Fibroblast of the aortic adventitia (primary cell): ENCODE measurements at regions not wholly inside any gene's neighbourhood (a gene's known extent, or its start where the extent isn't known, plus 50 kb on each side); places are given as distances from the start of the nearest gene placed in this dataset.

ENCODE experiments used
- DNase-seq: peaks from one replicate; pipeline ENCODE4 v3.0.0-alpha.2; 2010; ENCODE audit warnings: low read depth
- H3K4me3 ChIP-seq: 2 replicates; pipeline ENCODE4 v1.5.1; 2011; ENCODE audit warnings: low read depth, mild to moderate bottlenecking, control low read depth, low read length, moderate library complexity
- TF ChIP-seq, protein P1 (sequence below): IDR thresholded peaks from 2 replicates; pipeline ENCODE4 v1.5.1; 2011; ENCODE audit warnings: mild to moderate bottlenecking, low read length, control low read depth, inconsistent platforms; ENCODE audit not compliant: insufficient read depth

DNA sequence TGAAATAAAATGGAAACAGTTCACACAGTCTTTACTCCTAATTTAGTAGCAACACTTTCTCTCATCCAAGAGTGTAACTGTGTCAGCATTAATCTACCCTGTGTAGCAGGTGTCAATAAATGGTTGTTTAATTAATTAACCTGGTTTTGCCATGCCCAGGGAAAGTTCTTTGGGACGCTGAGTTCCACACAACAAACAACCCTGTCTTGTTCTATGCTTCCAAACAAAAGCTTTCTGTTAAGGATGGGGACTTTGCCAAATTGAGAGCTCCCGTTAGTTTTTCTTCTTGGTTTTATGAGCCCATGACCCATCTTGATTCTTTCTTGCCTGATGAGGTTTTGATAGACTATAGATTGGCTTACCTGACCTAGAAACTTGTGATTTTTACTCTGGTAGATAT, 530.1 kb downstream of the KCNJ2 start:
- no peak for DNase-seq
- TF ChIP-seq, protein P1, sequence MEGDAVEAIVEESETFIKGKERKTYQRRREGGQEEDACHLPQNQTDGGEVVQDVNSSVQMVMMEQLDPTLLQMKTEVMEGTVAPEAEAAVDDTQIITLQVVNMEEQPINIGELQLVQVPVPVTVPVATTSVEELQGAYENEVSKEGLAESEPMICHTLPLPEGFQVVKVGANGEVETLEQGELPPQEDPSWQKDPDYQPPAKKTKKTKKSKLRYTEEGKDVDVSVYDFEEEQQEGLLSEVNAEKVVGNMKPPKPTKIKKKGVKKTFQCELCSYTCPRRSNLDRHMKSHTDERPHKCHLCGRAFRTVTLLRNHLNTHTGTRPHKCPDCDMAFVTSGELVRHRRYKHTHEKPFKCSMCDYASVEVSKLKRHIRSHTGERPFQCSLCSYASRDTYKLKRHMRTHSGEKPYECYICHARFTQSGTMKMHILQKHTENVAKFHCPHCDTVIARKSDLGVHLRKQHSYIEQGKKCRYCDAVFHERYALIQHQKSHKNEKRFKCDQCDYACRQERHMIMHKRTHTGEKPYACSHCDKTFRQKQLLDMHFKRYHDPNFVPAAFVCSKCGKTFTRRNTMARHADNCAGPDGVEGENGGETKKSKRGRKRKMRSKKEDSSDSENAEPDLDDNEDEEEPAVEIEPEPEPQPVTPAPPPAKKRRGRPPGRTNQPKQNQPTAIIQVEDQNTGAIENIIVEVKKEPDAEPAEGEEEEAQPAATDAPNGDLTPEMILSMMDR: no peak
- H3K4me3 ChIP-seq: no peak overlapping the region

DNA sequence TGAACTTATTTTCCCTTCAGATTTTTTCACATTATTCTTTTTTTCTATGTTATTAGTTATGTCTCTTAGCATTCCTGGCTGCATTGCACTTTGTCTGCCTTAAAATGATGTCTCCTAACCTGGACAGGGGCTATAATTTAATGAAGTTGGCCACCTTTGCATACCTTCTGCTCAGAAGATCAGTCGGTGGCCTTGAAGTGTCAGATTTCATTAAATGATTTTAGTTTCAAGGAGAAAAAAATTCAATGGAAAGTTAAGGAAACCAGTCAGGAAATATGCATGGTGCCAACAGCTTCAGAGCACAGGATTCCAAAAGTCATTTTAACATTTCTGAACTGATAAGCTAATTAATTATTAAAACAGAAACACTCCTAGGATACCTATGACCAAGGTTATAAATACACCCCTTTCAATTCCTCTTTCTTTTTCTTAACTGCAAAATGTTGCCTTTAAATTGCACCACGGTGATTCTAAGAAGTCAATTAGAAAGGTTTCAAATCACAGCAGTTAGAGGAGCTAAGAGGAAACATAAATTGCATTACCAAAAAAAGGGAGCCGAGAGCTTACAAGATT, 533.4 kb downstream of the KCNJ2 start:
- TF ChIP-seq, protein P1: no peak
- no peak overlapping the region for H3K4me3 ChIP-seq
- no peak for DNase-seq

GRCh38 chr17:70709596-70709995, 540.3 kb downstream of the KCNJ2 start:
- TF ChIP-seq, protein P1: no peak
- H3K4me3 ChIP-seq: no peak overlapping the region
- no peak for DNase-seq

DNA sequence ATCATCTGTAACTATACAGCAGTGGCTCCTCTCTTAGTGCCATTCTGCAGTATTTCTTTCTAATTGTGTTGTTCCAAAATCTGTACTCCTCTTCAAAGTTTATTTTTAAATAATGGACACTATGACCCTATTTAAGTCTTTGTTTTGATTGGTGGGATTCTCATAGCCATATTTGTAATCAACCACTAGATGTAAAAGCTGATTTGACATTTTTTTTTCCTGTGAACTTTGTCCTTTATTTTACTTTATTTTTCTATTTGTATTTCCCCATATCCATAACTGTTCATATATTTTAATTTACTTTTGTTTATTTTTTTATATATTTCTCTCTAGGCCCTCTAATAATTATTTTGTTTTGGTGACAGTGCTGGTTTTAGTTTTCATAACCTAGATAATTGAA, 544.4 kb downstream of the KCNJ2 start:
- H3K4me3 ChIP-seq: no peak overlapping the region
- no peak for DNase-seq
- TF ChIP-seq, protein P1: no peak

- TF ChIP-seq, protein P1: no peak
- H3K4me3 ChIP-seq: no peak overlapping the region
- DNase-seq: no peak
Observed at GRCh38 chr17:70716551-70716950, 547.2 kb downstream of the KCNJ2 start.

DNA sequence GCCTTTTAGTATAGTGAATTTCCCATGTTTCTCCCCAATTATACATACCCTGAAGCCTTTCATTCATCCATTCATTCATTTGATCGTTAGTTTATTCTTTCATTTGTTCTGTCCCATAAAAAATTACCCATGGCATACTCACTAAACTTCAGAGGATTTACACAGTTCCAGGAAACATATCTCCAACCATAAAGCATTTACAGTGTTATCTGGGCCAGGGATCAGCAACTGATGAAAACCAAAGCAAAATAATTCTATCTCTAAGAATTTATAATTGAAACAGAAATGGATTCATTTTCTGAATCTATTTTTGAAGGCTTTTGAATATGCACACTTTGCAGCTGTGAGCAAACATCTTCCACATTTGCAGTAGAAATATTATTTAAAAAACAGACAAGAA, 547.7 kb downstream of the KCNJ2 start:
- TF ChIP-seq, protein P1: no peak
- no peak overlapping the region for H3K4me3 ChIP-seq
- no peak for DNase-seq

GRCh38 chr17:70736375-70736957, 567.1 kb downstream of the KCNJ2 start:
- H3K4me3 ChIP-seq: no peak overlapping the region
- TF ChIP-seq, protein P1: no peak
- DNase-seq: no peak
